ENCODE measurements at regions not wholly inside any gene's neighbourhood (a gene's known extent, or its start where the extent isn't known, plus 50 kb on each side); places are given as distances from the start of the nearest gene placed in this dataset.

DNA sequence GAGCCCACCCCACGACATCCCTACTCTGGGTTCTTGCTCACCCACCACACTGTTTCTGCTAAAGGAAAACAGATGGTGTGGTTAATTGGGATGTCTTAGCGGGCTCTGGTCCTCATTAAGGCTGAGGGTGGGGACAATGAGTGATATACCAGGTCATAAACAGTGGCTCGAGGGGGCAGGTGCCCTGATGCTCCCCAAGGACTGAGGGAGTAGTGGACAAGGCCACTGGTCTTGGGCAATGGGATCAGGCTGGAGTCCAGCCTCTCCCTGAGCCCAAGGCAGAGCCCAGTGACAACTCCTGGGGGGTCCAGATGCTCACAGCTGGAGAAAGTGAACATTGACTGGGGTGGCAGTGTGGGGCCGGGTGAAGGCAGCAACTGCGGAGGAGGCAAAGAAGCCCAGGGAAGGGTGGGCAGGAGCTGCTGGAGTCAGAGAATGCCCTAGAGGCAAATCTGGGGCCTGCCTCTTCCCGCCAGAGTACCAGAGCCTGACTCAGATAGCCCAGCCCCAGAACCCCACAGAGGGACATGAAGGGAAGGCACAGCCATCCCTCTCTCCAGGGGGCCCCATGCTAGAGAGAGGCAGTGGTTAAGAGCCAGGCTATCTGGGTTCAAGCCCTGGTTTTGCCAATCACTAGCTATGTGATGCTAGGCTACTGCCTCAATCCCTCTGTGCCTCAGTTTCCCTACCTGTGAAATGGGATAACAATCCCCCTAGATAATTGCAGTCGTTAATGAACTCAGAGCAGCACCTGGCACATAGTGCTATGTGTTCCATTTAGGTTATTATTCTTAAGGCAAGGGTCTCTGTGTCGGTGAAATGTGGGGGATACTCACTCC is 72.3 kb downstream of the MRPL14 start:
- H3K4me2 ChIP-seq (ENCODE audit: insufficient read depth, low read length): no peak overlapping the region
- no peaks in the 10 kb centered on the region for H3K9me1 ChIP-seq (replicated peaks; ENCODE audit: control insufficient read depth, extremely low read depth, insufficient read depth, low read length)
- ChIA-PET CTCF (no interaction called here), POLR2A (no interaction called here)
- TF ChIP-seq, protein P1, sequence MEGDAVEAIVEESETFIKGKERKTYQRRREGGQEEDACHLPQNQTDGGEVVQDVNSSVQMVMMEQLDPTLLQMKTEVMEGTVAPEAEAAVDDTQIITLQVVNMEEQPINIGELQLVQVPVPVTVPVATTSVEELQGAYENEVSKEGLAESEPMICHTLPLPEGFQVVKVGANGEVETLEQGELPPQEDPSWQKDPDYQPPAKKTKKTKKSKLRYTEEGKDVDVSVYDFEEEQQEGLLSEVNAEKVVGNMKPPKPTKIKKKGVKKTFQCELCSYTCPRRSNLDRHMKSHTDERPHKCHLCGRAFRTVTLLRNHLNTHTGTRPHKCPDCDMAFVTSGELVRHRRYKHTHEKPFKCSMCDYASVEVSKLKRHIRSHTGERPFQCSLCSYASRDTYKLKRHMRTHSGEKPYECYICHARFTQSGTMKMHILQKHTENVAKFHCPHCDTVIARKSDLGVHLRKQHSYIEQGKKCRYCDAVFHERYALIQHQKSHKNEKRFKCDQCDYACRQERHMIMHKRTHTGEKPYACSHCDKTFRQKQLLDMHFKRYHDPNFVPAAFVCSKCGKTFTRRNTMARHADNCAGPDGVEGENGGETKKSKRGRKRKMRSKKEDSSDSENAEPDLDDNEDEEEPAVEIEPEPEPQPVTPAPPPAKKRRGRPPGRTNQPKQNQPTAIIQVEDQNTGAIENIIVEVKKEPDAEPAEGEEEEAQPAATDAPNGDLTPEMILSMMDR (IDR thresholded peaks at IDR 0.05; ENCODE audit: extremely low read depth in 1 of 2, insufficient read depth in 1 of 2, low read depth in 1 of 2, low read length in 2 of 2): no peak
- no peak for TF ChIP-seq GATA2 (IDR thresholded peaks at IDR 0.05; ENCODE audit: insufficient read depth, insufficient read length, low read depth, low read length)
- TF ChIP-seq, protein P2, sequence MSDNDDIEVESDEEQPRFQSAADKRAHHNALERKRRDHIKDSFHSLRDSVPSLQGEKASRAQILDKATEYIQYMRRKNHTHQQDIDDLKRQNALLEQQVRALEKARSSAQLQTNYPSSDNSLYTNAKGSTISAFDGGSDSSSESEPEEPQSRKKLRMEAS (IDR thresholded peaks at IDR 0.05; ENCODE audit: insufficient read depth, insufficient read length): no peak
- TF ChIP-seq POLR2AphosphoS5 (IDR thresholded peaks at IDR 0.05; ENCODE audit: insufficient read depth, low read depth, low read length): no peak
- no peak for TF ChIP-seq EZH2 (IDR thresholded peaks at IDR 0.05; ENCODE audit: borderline replicate concordance, low read depth, low read length, severe bottlenecking)
- TF ChIP-seq POLR2A (IDR thresholded peaks at IDR 0.05; ENCODE audit: low read depth, low read length): no peak
- TF ChIP-seq JUN (IDR thresholded peaks at IDR 0.05; ENCODE audit: borderline replicate concordance, insufficient read depth, insufficient read length, low read depth): no peak
- TF ChIP-seq MYC (IDR thresholded peaks at IDR 0.05; ENCODE audit: low read depth, low read length): no peak
- no peak for TF ChIP-seq FOS (IDR thresholded peaks at IDR 0.05; ENCODE audit: borderline replicate concordance, insufficient read depth, low read length)
- no peaks in the 10 kb centered on the region for H3K79me2 ChIP-seq (ENCODE audit: control insufficient read depth, insufficient read depth, low read length)
- H3K27me3 ChIP-seq (ENCODE audit: control insufficient read depth in 2 of 2, insufficient read depth in 2 of 2, low read length in 2 of 2): no peaks in the 10 kb centered on the region
- no peak overlapping the region for H3K9ac ChIP-seq (replicated peaks; ENCODE audit: extremely low read depth, insufficient read depth, low read length)
- peaks cover 47% of the 10 kb centered on the region for H3K4me1 ChIP-seq (ENCODE audit: control insufficient read depth, extremely low read depth, insufficient read depth, low read length)
- H2AFZ ChIP-seq (ENCODE audit: low read depth, low read length): no peak overlapping the region
- DNase-seq (ENCODE audit: low read depth, low spot score) (no peak), FAIRE-seq (no peak)
- intact Hi-C loops (cut with micrococcal nuclease) (loop anchor here (5.0 kb wide), 2 partner anchors 53 to 283 kb away; partner anchors contain the start of gene VEGFA), dilution Hi-C loops (cut with MboI; ENCODE audit: extremely low pct_ligation_motif_present, low sequenced_read_pairs) (no loop called here)
- BruUV-seq (replicated peaks): no TSS peak
- H3K4me3 ChIP-seq (replicated peaks in 1 of 3; ENCODE audit: insufficient read depth in 1 of 3, low read depth in 1 of 3, low read length in 3 of 3): no peak overlapping the region
- H3K27ac ChIP-seq (ENCODE audit: insufficient read depth, low read depth, low read length): peak overlapping the region; percentile 37
- H4K20me1 ChIP-seq (replicated peaks; ENCODE audit: control insufficient read depth, extremely low read depth, insufficient read depth, low read length): no peaks in the 10 kb centered on the region
- H3K36me3 ChIP-seq (ENCODE audit: control insufficient read depth in 2 of 2, extremely low read depth in 1 of 2, insufficient read depth in 2 of 2, low read length in 2 of 2): no peaks in the 10 kb centered on the region
- no peaks in the 10 kb centered on the region for H3K9me3 ChIP-seq (replicated peaks; ENCODE audit: control insufficient read depth, insufficient read depth, low read length)

All from endothelial cell of umbilical vein (primary cell).